MM.1S (cell line): ENCODE measurements at regions not wholly inside any gene's neighbourhood (a gene's known extent, or its start where the extent isn't known, plus 50 kb on each side); places are given as distances from the start of the nearest gene placed in this dataset.
"Not testable (repeated sequence)": the region's sequence is repeated elsewhere in the genome, so short reads cannot be mapped to it uniquely, and the experiment has no call there.

Experiments
- DNase-seq: peaks from one replicate; pipeline ENCODE4 v3.0.0-alpha.2; 2015
- H2AFZ ChIP-seq: fragments of 300-600 bp; sonication (generic); 2 replicates; pipeline ENCODE4 v1.6.0; 2016; ENCODE audit warnings: antibody characterized with exemption, low read length
- H3F3A ChIP-seq: fragments of 300-600 bp; sonication (generic); 2 replicates; pipeline ENCODE4 v1.6.1; 2016; ENCODE audit warnings: mild to moderate bottlenecking, antibody characterized with exemption, low read length, moderate library complexity, mixed read lengths; ENCODE audit not compliant: insufficient read depth
- H3K27ac ChIP-seq: fragments of 300-600 bp; sonication (generic); 2 replicates; pipeline ENCODE4 v1.5.1; 2016; ENCODE audit warnings: mild to moderate bottlenecking, low read length
- H3K27me3 ChIP-seq: fragments of 300-600 bp; sonication (generic); replicated peaks from 2 replicates; pipeline ENCODE4 v1.6.0; 2016; ENCODE audit warnings: low read length; ENCODE audit not compliant: insufficient read depth
- H3K36me3 ChIP-seq: fragments of 300-600 bp; sonication (generic); replicated peaks from 2 replicates; pipeline ENCODE4 v1.6.1; 2016; ENCODE audit warnings: mild to moderate bottlenecking, low read length, mixed read lengths; ENCODE audit not compliant: insufficient read depth
- H3K4me1 ChIP-seq: fragments of 300-600 bp; sonication (generic); 2 replicates; pipeline ENCODE4 v1.6.1; 2016; ENCODE audit warnings: low read length, mixed read lengths
- H3K4me2 ChIP-seq: fragments of 300-600 bp; sonication (generic); 2 replicates; pipeline ENCODE4 v1.6.0; 2016; ENCODE audit warnings: low read depth, low read length
- H3K4me3 ChIP-seq: fragments of 300-600 bp; sonication (generic); 2 replicates; pipeline ENCODE4 v1.5.1; 2016; ENCODE audit warnings: low read length, mixed read lengths
- H3K79me2 ChIP-seq: fragments of 300-600 bp; sonication (generic); 2 replicates; pipeline ENCODE4 v1.6.1; 2016; ENCODE audit warnings: mixed run types, low read length, mixed read lengths
- H3K9ac ChIP-seq: fragments of 300-600 bp; sonication (generic); 2 replicates; pipeline ENCODE4 v1.6.1; 2016; ENCODE audit warnings: low read length, mixed read lengths
- H3K9me2 ChIP-seq: fragments of 300-600 bp; sonication (generic); replicated peaks from 2 replicates; pipeline ENCODE4 v1.6.1; 2016; ENCODE audit warnings: mild to moderate bottlenecking, low read length, mixed read lengths; ENCODE audit not compliant: insufficient read depth
- H3K9me3 ChIP-seq: fragments of 300-600 bp; sonication (generic); replicated peaks from 2 replicates; pipeline ENCODE4 v1.6.1; 2016; ENCODE audit warnings: mild to moderate bottlenecking, low read length, mixed read lengths; ENCODE audit not compliant: insufficient read depth
- H4K20me1 ChIP-seq: fragments of 300-600 bp; sonication (generic); 2 replicates; pipeline ENCODE4 v1.6.1; 2016; ENCODE audit warnings: mild to moderate bottlenecking, low read length, moderate library complexity, mixed read lengths; ENCODE audit not compliant: insufficient read depth
- EZH2 ChIP-seq: fragments of 300-600 bp; sonication (generic); optimal IDR thresholded peaks from 2 replicates; pipeline ENCODE3; 2017; ENCODE audit warnings: low read depth, mild to moderate bottlenecking, antibody characterized with exemption, low read length, mixed read lengths
- EZH2phosphoT487 ChIP-seq: fragments of 300-600 bp; sonication (generic); IDR thresholded peaks from 2 replicates; pipeline ENCODE4 v1.6.1; 2018; ENCODE audit warnings: antibody characterized with exemption, low read length
- TF ChIP-seq, protein P1 (sequence below): fragments of 300-600 bp; sonication (generic); IDR thresholded peaks from 2 replicates; pipeline ENCODE4 v1.5.1; 2016; ENCODE audit warnings: antibody characterized with exemption, low read length, mixed read lengths

DNA sequence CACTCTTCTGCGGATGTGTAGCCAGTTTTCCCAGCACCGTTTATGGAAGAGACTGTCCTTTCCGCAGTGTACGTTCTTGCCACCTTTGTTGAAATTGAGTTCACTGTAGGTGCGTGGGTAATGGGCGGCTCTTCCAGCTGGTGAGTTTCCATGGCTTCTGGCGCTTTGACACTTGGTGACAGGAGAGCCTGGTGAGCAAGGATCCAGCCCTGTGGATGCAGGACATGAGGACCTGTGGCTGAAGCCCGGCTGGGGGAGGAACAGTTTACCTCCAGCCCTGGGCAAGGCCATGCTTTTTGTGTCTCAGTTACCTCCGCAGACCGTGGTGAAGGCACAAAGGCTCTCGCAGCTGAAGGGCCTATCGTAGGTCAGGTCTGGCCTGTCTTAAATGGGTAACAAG, 166.5 kb downstream of the LAT start:
- no peak for DNase-seq
- Histone ChIP-seq H3K79me2 (no peaks in the 10 kb centered on the region), H3K4me3 (no peak overlapping the region), H3K4me1 (no peaks in the 10 kb centered on the region), H3K27me3 (peaks cover 22% of the 10 kb centered on the region; the same call in 1 of the 2 replicates), H3K4me2 (no peak overlapping the region), H3K9ac (no peak overlapping the region), H3F3A (no peaks in the 10 kb centered on the region), H4K20me1 (no peaks in the 10 kb centered on the region), H3K36me3 (no peaks in the 10 kb centered on the region), H3K27ac (no peak overlapping the region), H3K9me2 (no peaks in the 10 kb centered on the region), H2AFZ (no peak overlapping the region), H3K9me3 (no peaks in the 10 kb centered on the region)
- TF ChIP-seq, protein P1, sequence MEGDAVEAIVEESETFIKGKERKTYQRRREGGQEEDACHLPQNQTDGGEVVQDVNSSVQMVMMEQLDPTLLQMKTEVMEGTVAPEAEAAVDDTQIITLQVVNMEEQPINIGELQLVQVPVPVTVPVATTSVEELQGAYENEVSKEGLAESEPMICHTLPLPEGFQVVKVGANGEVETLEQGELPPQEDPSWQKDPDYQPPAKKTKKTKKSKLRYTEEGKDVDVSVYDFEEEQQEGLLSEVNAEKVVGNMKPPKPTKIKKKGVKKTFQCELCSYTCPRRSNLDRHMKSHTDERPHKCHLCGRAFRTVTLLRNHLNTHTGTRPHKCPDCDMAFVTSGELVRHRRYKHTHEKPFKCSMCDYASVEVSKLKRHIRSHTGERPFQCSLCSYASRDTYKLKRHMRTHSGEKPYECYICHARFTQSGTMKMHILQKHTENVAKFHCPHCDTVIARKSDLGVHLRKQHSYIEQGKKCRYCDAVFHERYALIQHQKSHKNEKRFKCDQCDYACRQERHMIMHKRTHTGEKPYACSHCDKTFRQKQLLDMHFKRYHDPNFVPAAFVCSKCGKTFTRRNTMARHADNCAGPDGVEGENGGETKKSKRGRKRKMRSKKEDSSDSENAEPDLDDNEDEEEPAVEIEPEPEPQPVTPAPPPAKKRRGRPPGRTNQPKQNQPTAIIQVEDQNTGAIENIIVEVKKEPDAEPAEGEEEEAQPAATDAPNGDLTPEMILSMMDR: no peak
- TF ChIP-seq EZH2: no peak
- TF ChIP-seq EZH2phosphoT487: no peak

- not testable (repeated sequence) for H3K27ac ChIP-seq, H3K36me3 ChIP-seq, H3K4me3 ChIP-seq, H3K4me1 ChIP-seq, H3K9ac ChIP-seq, H3F3A ChIP-seq, H3K79me2 ChIP-seq, H3K4me2 ChIP-seq, H2AFZ ChIP-seq, H3K9me3 ChIP-seq, DNase-seq, H4K20me1 ChIP-seq, H3K9me2 ChIP-seq
- H3K27me3 ChIP-seq: peaks cover 14% of the 10 kb centered on the region; the same call in 1 of the 2 replicates
Observed at GRCh38 chr16:29149912-29150311, 165.1 kb downstream of the LAT start.

- no peaks in the 10 kb centered on the region for H4K20me1 ChIP-seq
- H3K9me3 ChIP-seq: no peaks in the 10 kb centered on the region
- H2AFZ ChIP-seq: no peak overlapping the region
- H3K4me2 ChIP-seq: no peak overlapping the region
- no peaks in the 10 kb centered on the region for H3F3A ChIP-seq
- no peaks in the 10 kb centered on the region for H3K36me3 ChIP-seq
- H3K4me3 ChIP-seq: no peak overlapping the region
- TF ChIP-seq EZH2 (no peak), EZH2phosphoT487 (no peak)
- TF ChIP-seq, protein P1: no peak
- H3K27ac ChIP-seq: no peak overlapping the region
- H3K4me1 ChIP-seq: no peaks in the 10 kb centered on the region
- H3K27me3 ChIP-seq: peaks cover 11% of the 10 kb centered on the region; the same call in 1 of the 2 replicates
- no peak overlapping the region for H3K9ac ChIP-seq
- no peaks in the 10 kb centered on the region for H3K9me2 ChIP-seq
- DNase-seq: no peak
- H3K79me2 ChIP-seq: no peaks in the 10 kb centered on the region
Observed at GRCh38 chr16:29148867-29149272, 164.0 kb downstream of the LAT start.

GRCh38 chr16:29148131-29148691, 163.4 kb downstream of the LAT start:
- Histone ChIP-seq H3K27ac (no peak overlapping the region), H4K20me1 (no peaks in the 10 kb centered on the region), H3K9ac (no peak overlapping the region), H3K4me3 (no peak overlapping the region), H3K36me3 (no peaks in the 10 kb centered on the region), H3K79me2 (no peaks in the 10 kb centered on the region), H3K27me3 (peaks cover 11% of the 10 kb centered on the region; the same call in 1 of the 2 replicates), H3K9me2 (no peaks in the 10 kb centered on the region), H3K4me2 (no peak overlapping the region), H3K4me1 (no peaks in the 10 kb centered on the region), H3F3A (no peaks in the 10 kb centered on the region), H3K9me3 (no peaks in the 10 kb centered on the region), H2AFZ (no peak overlapping the region)
- no peak for DNase-seq
- no peak for TF ChIP-seq EZH2phosphoT487
- no peak for TF ChIP-seq EZH2
- TF ChIP-seq, protein P1: no peak

GRCh38 chr16:29147710-29148109, 162.9 kb downstream of the LAT start:
- H3K9me3 ChIP-seq, H3K4me2 ChIP-seq, H3K9me2 ChIP-seq, DNase-seq, H2AFZ ChIP-seq, H3F3A ChIP-seq, H3K36me3 ChIP-seq, H3K27ac ChIP-seq, H3K4me1 ChIP-seq, H4K20me1 ChIP-seq, H3K9ac ChIP-seq, H3K4me3 ChIP-seq, H3K79me2 ChIP-seq: not testable (repeated sequence)
- H3K27me3 ChIP-seq: peaks cover 11% of the 10 kb centered on the region; the same call in 1 of the 2 replicates
